ENCODE measurements at regions not wholly inside any gene's neighbourhood (a gene's known extent, or its start where the extent isn't known, plus 50 kb on each side); places are given as distances from the start of the nearest gene placed in this dataset.
"Not testable (repeated sequence)": the region's sequence is repeated elsewhere in the genome, so short reads cannot be mapped to it uniquely, and the experiment has no call there.

DNA sequence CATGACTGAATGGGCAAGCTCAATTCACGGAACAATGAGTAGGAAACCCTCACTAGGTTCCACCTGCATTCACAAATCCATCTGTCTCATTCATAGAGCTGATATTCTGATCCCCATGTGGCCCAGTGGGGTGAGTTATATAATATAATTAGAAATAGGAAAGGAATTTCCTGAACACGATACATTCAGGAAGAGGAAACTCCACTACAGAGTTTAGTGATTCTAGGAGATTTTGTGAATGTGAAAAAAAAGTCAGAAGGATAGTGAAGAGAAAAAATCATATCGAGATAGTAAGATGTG, 471.2 kb downstream of the GASK1B start:
- in situ Hi-C loops (cut with MboI; ENCODE audit: low sequenced_read_pairs), result no loop called here

DNA sequence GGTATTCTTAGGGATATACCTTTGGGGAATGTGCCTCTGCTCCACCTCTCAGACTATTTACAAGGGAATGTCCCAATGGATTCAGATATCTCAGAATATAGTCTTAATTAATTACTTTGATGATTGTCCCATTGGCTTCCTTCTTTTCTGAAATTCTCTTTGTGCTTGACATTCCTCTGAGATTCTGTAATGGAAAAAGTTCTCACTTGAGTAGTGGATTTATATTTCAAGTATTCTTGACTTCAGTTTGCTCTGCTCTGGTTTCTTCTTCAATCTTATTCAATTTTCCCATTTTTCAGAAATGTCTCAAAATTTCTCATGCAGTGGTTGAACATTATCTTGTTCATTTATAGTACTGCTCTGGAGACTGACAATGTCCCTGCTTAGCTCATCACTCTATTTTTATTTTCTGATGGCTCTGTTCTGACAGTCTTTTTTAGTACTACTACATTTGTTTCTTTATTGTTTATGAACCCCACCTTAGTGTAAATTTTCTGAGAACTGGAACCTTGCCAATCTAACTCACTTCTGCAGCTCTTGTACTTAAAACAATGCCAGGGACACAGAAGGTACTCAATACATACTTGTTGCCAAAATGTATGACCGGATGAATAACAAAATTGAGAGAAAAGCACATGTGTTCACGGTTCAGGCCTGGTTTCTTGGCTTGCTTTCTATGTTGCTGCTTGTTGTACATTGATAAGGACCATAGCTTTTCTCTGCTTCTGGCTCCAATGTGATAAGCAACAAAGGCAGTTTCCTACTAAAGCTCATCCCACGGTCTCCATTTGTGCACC, 471.7 kb downstream of the GASK1B start:
- in situ Hi-C loops (cut with MboI; ENCODE audit: low sequenced_read_pairs), result no loop called here

DNA sequence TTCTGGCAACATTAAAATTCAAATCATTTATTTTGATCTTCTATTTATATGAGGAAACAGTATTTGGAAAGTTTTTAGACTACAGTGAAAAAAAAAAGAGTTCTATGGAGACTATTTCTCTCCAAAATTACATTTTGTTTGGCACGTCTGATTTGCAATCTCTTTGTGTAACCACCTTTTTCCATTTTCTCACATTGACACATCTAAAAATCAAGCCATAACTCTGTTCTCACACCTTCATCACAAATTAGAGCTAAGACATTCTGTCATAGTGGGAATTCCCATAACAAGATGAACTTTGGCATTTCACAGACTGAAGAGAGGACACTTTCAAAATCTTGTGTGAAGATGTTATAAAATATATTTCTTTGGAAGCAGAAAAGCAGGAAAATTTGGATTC, 468.9 kb downstream of the GRIA2 start:
- in situ Hi-C loops (cut with MboI; ENCODE audit: low sequenced_read_pairs), result no loop called here

DNA sequence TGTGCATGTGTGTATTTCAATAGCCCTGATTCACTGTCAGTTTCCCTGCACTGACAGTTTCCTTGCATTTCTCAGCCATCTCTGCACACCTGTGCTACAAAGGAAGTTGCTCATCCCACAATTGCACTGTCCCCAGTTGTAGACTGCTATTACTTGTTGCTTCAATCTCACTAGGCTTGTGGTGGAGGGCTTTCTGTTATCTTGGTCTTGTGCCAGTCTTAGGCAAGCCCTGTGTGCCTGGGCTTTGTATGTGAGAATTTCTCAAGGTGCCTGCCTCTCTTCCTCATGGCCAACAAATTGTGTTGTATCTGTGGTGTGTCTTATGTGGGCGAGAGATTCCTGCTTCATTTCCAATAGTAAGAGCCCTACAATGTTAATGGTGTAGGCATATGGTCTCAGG, 467.4 kb downstream of the GRIA2 start:
- in situ Hi-C loops (cut with MboI; ENCODE audit: low sequenced_read_pairs), result no loop called here

DNA sequence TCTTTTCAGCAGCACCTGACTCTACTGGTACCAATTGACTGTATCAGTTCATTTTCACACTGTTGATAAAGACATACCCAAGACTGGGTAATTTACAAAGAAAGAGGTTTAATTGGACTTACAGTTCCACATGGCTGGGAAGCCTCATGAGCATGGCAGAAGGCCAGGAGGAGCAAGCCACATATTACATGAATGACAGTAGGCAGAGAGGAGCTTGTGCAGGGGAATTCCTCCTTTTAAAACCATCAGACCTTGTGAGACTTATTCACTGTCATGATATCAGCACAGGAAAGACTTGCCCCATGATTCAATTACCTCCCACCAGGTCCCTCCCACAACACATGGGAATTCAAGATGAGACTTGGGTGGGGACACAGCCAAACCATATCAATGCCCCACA, 458.8 kb downstream of the GRIA2 start:
- in situ Hi-C loops (cut with MboI; ENCODE audit: low sequenced_read_pairs), result not testable (repeated sequence)

DNA sequence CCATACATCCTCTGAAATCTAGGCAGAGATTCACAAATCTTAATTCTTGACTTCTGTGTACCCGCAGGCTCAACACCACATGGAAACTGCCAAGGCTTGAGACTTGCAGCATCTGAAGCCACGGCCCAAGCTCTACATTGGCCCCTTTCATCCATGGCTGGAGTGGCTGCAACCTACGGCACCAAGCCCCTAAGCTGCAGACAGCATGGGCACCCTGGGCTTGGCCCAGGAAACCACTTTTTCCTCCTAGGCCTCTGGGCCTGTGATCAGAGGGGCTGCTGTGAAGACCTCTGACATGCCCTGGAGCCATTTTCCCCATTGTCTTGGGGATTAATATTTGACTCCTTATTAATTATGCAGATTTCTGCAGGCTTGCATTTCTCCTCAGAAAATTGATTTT, 457.9 kb downstream of the GRIA2 start:
- in situ Hi-C loops (cut with MboI; ENCODE audit: low sequenced_read_pairs), result no loop called here

DNA sequence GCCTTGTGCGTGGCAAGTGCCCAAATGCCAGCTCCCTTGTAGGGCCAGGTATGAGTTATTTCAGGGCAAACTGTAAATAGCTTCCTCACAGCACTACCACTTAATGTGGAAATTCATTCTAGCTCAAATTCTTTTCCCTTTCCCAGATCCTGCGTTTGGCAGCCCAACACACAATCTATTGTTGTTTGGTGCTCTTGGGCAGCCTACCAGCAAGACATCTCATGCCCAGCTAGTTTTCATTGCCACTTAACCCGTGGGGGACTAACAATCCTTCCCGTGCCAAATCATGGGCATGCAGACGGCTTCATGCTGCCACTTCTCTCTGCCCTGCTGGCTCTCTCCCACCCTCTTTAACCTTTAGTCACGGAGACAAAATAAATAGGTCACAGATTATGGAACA, 454.2 kb downstream of the GRIA2 start:
- in situ Hi-C loops (cut with MboI; ENCODE audit: low sequenced_read_pairs), result no loop called here

DNA sequence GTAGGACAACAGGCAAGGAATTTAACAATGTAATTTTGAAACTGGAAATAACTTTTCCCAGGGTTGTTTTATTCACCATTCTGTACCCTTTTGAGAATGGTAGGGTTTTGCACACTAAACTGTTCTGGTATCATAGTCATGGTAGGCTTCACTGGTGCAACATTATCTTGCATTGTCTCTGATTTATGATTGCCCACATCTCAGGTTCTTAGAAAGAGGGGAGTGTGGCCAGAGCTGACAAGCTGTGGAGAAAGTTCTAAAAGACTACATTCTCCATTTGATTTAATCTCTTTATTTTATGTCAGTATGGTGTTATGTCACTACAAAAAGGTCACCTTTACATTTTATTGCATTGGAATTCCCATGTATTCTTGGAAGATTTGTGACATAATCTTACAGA, 447.3 kb downstream of the GRIA2 start:
- in situ Hi-C loops (cut with MboI; ENCODE audit: low sequenced_read_pairs), result no loop called here

DNA sequence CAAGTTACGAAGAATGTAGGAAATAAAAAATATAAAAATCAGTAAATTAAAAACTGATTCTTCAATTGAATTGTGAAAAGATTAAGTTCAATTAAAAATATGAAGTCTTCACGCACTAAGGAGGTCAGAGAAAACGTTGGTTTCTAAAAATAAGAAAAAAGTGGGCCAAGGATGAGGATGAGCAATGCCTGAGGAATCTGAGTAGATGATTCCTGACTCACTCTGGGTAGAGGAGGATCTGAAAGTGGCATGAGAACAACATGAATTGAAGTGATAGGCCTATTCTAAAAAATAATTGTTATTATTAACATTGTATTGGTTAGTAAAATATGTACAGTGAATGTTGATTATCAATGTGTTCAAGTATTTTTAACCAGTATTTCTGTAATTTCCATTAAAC, 444.2 kb downstream of the GRIA2 start:
- in situ Hi-C loops (cut with MboI; ENCODE audit: low sequenced_read_pairs), result no loop called here

DNA sequence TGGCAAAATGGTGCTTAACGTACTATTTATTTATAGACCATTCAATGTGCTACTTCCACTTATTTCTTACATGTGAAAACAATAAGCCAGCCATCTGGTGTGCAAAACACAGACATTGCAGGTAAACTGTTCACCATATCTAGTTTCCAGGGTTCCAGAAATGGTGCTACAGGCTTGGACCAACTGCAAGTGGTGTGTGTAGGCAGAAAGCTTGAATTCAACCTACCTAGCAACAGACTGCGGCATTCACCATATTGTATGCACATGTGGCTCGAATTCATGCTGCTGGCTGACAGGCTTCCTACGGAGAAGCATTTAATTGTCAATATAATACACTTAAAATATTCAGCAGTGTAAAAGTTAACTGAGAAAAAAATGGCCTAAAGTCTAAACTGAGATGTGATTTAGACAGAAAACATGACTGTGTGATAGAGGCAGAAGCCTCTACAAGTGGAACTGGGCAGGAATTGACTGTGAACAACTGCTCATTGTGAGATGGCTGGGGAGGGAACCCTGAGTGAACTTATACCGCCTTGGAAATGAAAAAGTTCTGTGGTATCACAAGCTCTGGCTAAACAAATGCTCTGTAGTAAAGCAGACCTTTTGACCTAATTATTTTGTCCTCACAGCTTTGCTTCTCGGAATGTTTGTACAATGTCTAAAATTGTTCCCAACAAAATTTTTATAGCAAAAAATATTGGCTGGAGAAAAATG, 434.7 kb downstream of the GRIA2 start:
- in situ Hi-C loops (cut with MboI; ENCODE audit: low sequenced_read_pairs), result no loop called here

DNA sequence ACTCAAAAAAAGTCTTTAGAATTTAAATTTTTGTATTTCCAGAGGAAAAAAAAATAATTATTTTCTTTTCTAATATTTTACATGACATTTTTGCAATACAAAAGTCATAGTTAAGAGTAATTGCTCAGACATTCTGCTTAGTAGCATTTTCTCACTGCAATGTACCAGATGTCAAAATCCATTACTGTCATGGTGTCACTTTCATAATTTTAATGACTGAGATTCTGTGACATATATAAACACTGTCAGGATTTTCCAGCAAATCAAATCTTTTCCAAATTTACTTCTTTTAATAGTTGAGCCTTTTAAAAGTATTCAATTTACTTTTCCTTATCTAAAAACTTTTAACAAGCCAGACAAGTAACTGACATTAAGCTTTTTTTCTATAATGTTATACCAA, 422.7 kb downstream of the GRIA2 start:
- in situ Hi-C loops (cut with MboI; ENCODE audit: low sequenced_read_pairs), result no loop called here

DNA sequence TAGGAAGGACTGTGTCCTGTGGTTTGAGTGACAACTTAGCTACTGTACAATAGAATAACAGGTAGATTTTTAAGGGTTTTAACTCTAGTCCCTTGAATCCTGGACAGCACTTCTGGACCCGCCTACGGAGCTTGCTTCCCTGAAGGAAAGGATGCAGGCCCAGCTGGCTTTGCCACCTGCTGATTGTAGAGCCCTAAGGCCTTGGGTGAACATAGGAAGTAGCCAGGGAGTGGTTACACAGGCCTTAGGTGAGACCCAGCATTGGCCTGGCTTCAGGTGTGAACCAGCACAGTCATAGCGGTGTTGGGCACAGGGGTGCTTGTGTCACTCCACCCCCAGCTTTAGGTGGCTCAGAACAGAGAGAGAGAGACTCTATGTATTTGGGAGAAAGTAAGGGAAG, 413.5 kb downstream of the GRIA2 start:
- in situ Hi-C loops (cut with MboI; ENCODE audit: low sequenced_read_pairs), result no loop called here

DNA sequence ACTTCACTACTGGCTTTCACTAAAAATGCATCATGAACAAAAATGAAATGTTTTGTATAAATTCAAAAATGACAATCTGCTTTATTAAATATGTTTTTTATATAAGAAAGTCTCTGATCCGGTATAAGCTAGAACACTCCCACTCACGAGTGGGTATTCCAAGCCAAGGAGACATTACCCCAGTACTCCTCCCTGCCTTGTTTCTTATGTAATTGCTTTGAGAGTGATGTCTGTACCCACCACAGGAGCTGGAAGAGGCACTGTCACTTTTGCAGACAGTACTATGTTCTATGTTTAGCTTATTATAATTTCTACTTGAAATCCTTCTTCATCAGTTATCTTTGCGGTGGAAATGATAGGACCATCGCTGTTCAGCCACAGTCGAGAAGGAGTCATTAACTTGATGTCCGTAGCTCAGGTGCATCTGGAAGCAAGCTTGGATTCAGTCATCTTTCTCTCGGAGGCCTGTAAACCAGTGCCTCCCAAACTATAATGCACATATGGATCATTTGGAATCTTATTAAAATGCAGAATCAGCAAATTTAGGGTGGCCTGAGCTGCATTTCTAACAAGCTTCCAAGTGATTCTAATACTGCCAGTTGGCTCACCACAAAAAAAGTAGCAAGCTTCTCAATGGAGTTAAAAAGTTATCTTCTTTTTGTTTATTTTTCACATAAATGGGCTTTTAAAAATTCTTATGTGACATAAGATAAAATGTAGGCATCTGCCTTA, 396.4 kb downstream of the GRIA2 start:
- in situ Hi-C loops (cut with MboI; ENCODE audit: low sequenced_read_pairs), result no loop called here

DNA sequence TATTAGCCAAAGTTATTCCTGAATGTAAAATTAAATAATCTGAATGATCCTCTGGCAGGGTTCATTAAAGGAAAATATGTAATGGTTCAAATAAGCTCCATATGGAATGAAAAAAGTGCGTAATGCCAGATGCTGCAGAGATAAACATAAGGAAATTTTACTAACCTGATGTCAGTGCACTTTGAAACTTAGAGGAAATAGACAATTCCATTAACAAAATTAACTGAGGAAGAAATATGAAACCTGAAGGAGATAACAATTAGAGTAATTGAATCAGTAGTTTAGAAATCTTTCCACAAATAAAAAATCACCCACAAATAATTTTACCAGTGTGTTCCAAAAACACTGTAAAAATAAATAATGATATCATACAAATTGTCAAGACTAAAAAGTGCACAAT, 387.5 kb downstream of the GRIA2 start:
- in situ Hi-C loops (cut with MboI; ENCODE audit: low sequenced_read_pairs), result no loop called here

DNA sequence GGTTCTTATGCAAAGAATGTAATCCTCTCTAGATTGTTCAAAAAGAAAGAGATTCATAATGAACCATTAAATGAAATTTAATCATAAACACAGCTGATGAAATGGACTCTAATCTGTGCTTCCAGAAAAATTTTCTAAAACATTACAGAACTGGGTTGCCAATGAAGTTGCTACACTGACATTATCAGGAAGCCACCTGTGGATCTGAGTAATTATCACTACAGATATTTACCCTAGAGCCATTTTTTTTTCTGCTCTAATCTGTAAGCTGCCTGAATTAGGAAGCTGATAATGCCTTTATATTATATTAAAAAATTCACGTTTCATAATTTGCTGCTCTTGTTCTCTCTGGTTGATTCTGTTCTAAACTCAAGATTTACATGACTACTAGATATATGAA, 380.1 kb downstream of the GRIA2 start:
- in situ Hi-C loops (cut with MboI; ENCODE audit: low sequenced_read_pairs), result no loop called here

DNA sequence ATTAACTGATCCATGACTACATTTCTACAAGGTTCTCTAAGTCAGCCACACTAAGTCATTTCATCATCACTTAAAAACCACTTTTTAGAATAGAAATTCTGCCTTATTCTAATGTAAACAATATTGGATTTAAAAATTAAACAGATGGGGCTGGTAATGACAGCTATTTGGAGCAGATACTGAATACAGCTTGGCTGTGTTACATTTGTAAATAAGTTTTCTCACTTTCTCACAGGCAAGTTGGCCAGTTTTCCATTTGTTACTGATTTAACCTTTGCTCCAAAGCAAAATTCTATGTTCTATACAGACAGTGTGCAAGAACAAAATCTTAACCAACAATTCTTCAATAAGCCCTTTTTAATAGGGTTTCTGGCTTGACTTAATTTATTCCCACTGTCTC, 370.7 kb downstream of the GRIA2 start:
- in situ Hi-C loops (cut with MboI; ENCODE audit: low sequenced_read_pairs), result no loop called here

DNA sequence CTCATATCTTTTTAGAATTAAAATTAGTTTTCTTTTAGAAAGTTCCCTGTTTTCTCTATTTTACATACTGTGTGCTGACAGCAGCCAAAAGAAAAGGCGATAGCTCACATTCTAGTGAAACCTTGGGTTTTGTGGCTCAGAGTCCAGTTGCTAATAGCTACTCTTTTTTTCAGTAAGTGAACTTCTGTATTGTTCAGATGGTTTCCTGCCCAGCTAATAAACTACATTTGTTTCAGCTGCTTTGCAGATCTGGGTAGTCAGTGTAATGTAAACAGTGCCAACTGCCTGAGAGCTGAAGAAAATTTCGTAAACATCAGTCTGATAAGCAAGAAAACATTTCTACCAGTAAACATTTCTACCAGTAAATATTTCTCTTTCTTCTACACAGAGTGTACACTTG, 370.2 kb downstream of the GRIA2 start:
- in situ Hi-C loops (cut with MboI; ENCODE audit: low sequenced_read_pairs), result no loop called here

DNA sequence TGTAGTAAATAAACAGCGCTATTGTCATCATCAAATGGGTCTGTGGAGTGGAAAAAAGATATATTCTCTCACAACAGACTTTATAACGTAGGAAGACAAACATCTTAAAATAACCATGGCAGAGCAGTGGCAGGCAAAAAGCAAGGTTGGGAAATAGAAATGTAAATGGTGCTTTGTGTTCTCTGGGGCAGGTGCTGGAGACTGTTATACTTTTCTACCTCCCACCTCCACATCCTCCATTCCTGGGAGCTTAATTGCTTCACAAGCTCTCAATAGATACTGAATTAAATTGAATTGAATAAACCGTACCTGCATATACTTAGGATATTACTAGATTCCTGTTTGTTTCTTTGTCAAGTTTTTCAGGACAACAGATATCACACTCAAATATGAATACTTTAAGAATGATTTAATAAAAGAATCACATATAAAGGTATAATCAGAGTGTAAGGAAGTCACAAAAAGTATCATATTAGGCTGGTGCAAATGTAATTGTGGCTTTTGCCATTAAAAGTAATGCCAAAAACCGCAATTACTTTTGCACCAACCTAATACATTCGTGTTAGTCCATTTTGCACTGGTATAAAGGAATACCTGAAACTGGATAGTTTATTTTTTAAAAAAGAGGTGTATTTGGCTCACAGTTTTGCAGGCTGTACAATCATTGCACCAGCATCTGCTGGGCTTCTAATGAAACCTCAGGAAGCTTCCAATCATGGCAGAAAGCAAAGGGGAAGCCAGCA, 367.3 kb downstream of the GRIA2 start:
- in situ Hi-C loops (cut with MboI; ENCODE audit: low sequenced_read_pairs), result no loop called here

DNA sequence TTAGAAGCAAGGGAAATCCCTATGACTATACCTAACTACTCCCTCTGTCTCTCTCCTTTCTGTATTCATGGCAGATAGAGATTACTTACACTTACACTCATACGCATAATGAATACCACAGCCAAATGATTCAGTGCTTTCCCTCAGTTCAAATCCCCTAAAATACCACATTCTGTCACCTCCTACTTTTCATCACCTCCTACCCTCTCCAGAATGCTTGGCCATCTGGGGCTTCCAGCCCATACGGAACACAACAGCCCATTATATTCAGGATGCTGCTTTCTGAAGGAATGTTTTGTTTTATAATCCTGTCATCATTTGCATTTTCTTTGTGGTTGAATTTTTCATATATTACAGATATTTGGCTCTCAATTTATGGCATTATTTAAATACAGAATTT, 361.6 kb downstream of the GRIA2 start:
- in situ Hi-C loops (cut with MboI; ENCODE audit: low sequenced_read_pairs), result no loop called here

DNA sequence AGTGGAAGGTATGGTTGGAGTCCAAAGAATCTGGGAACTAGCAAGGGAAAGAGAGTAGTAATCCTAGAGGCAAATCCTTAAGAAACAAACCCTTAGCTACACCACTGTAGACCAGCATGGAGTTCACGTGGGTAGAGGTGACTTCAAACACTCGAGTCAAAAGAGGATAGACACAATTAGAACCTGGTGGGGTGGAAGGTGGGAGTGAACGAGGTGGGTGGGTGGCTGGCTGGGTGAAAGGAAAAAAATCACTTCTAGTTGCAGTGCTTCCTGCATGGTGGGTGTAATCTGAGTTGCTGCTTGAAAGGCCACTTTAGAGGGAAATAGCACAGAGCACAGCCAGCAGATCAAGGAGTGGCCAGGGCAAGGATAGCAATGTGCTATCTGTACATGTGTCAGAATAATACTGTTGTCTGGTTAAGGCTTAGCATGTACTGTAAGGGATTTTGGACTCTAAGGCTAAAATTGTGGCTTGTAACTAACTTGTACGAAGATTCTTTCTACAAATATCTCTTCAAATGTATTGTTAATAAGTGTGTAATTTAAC, 356.2 kb downstream of the GRIA2 start:
- in situ Hi-C loops (cut with MboI; ENCODE audit: low sequenced_read_pairs), result no loop called here

DNA sequence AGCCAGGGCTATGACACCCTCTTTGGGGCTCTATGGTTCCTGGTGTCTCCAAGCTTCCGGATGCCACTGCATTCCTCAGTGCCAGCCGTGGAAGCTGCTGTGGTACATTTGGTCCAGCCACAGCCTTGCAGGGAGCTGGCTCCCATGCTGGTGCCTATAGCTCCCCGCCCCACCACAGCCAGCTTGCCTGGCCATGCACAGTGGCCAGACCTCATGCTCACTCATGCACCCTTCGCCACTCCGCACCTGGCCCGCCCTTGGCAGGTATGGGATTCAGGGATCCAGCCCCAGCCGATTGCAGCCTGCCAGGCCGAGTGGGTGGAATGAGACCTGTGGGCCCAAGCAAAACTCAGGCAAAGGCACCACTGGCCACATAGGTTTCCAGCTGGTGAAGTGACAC, 354.8 kb downstream of the GRIA2 start:
- in situ Hi-C loops (cut with MboI; ENCODE audit: low sequenced_read_pairs), result no loop called here
